Thyroid gland (tissue), 4 donors: ENCODE measurements at regions not wholly inside any gene's neighbourhood (a gene's known extent, or its start where the extent isn't known, plus 50 kb on each side); places are given as distances from the start of the nearest gene placed in this dataset.

Experiments
- DNase-seq, 2 donors: peaks; one replicate each; pipeline ENCODE4 v3.0.0-alpha.2; 2019
- H3K27ac ChIP-seq, 3 donors: fragments of 200-600 bp; sonication (generic); 1 replicate in 2 of 3; 2 replicates in 1 of 3; pipeline ENCODE4 v1.5.1; 2016 to 2019; ENCODE audit warnings: mild to moderate bottlenecking in 1 of 3, moderate library complexity in 1 of 3
- H3K27me3 ChIP-seq: fragments of 200-600 bp; sonication (generic); one replicate; pipeline ENCODE4 v1.5.1; 2019
- H3K36me3 ChIP-seq, 2 donors: fragments of 200-600 bp; sonication (generic); one replicate each; pipeline ENCODE4 v1.5.1; 2016 to 2019
- H3K4me1 ChIP-seq, 2 donors: fragments of 200-600 bp; sonication (generic); one replicate each; pipeline ENCODE4 v1.5.1; 2017 to 2019
- H3K4me3 ChIP-seq, 3 donors: fragments of 200-600 bp; sonication (generic); replicated peaks in 1 of 3; 1 replicate in 2 of 3; 2 replicates in 1 of 3; pipeline ENCODE4 v1.5.1; 2016; ENCODE audit warnings: mild to moderate bottlenecking in 1 of 3
- H3K9me3 ChIP-seq: fragments of 200-600 bp; sonication (generic); one replicate; pipeline ENCODE4 v1.5.1; 2017
- CTCF ChIP-seq, 6 experiments: fragments of 200-600 bp in 3 of 6; fragments of 450-650 bp in 3 of 6; sonication (generic) in 3 of 6; IDR thresholded peaks; one replicate each; pipeline ENCODE4 v1.5.1; 2016 to 2019; ENCODE audit warnings: antibody characterized with exemption in 6 of 6, mild to moderate bottlenecking in 2 of 6, inconsistent platforms in 1 of 6, moderate library complexity in 1 of 6
- POLR2A ChIP-seq, 2 donors: fragments of 450-650 bp; IDR thresholded peaks; one replicate each; pipeline ENCODE4 v1.6.1; 2017; ENCODE audit warnings: antibody characterized with exemption in 2 of 2, mild to moderate bottlenecking in 2 of 2, moderate library complexity in 1 of 2
- WGBS, 2 donors: methylation state at CpG; one replicate each; pipeline ENCODE4 v1.1.5; 2017; 5-methylcytosine and 5-hydroxymethylcytosine counted together
- intact Hi-C: fragments of 100-400 bp; cut with DNase I; formaldehyde crosslinking; loops from one replicate; pipeline ENCODE4 v1.15.1; 2023

GRCh38 chr13:51524829-51525566 is 59.3 kb upstream of the WDFY2 start:
- Histone ChIP-seq H3K36me3 (no peaks in the 10 kb centered on the region), H3K27ac (no peak overlapping the region), H3K9me3 (no peaks in the 10 kb centered on the region), H3K4me3 (no peak overlapping the region), H3K4me1 (peaks cover 0 to 4% of the 10 kb centered on the region in 2 donors), H3K27me3 (no peaks in the 10 kb centered on the region)
- 89 to 91% methylated on average over 5 of the region's 5 CpGs for WGBS, 2 donors
- intact Hi-C loops = no loop called here
- DNase-seq = no peak
- TF ChIP-seq CTCF (IDR thresholded peaks at IDR 0.05) (no peak), POLR2A (IDR thresholded peaks at IDR 0.05) (no peak)

DNA sequence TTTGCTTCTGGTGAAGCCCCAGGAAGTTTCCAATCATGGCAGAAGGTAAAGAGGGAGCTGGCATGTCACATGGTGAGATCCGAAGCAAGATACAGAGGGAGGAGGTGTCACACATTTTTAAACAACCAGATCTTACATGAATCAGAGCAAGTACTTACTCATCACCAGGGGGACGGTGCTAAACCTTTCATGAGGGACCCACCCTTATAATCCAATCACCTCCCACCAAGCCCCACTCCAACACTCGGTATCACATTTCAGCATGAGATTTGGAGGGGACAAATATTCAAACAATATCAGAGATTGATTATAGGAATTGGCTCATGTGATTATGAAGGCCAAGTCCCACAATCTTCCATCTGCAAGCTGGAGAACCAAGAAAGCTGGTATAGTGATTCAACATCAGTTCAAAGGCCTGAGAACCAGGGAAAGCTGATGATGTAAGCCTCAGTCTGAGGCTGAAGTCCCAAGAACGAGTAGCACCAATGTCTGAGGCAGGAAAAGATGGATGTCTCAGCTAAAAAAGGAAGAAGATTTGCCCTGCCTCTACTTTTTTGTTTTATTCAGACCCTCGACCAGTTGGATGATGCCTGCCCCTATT is 58.6 kb upstream of the WDFY2 start:
- intact Hi-C loops = no loop called here

DNA sequence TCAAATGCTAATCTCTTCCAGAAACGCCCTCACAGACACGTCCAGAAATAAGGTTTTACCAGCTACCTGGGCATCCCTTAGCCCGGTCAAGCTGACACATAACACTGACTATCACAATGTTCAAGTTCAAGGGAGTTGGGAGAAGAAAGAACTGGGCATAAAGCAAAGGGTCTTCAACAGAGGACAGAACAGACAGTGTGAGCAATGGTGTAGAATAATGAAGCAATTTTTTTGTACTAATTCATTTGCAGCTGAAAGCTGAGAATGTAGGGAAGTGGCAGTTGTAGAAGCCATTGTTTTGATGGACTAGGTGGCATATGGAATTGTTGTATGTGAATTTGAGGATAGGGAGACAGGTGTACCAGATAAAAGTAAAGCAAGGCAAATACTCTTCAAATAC is 58.1 kb upstream of the WDFY2 start:
- 85 to 86% methylated on average over 3 of the region's 3 CpGs for WGBS, 2 donors
- TF ChIP-seq POLR2A (IDR thresholded peaks at IDR 0.05) (no peak), CTCF (IDR thresholded peaks at IDR 0.05) (no peak)
- Histone ChIP-seq H3K27me3 (no peaks in the 10 kb centered on the region), H3K4me1 (peaks cover 0 to 4% of the 10 kb centered on the region in 2 donors), H3K36me3 (no peaks in the 10 kb centered on the region), H3K27ac (no peak overlapping the region), H3K4me3 (no peak overlapping the region), H3K9me3 (no peaks in the 10 kb centered on the region)
- no peak for DNase-seq
- intact Hi-C loops = no loop called here

More for the DNA sequence above, 58.6 kb upstream of the WDFY2 start:
- H3K4me1 ChIP-seq = peaks cover 0 to 4% of the 10 kb centered on the region in 2 donors
- no peaks in the 10 kb centered on the region for H3K9me3 ChIP-seq
- no peaks in the 10 kb centered on the region for H3K36me3 ChIP-seq
- DNase-seq = no peak
- H3K27me3 ChIP-seq = no peaks in the 10 kb centered on the region
- no peak overlapping the region for H3K27ac ChIP-seq
- TF ChIP-seq CTCF (IDR thresholded peaks at IDR 0.05) = no peak
- no peak overlapping the region for H3K4me3 ChIP-seq
- 78% methylated on average over 5 of the region's 5 CpGs for WGBS, 2 donors

- no peak for DNase-seq
- Histone ChIP-seq H3K27me3 (no peaks in the 10 kb centered on the region), H3K36me3 (no peaks in the 10 kb centered on the region), H3K4me3 (no peak overlapping the region), H3K27ac (no peak overlapping the region), H3K4me1 (no peaks in the 10 kb centered on the region), H3K9me3 (no peaks in the 10 kb centered on the region)
- intact Hi-C loops = no loop called here
- TF ChIP-seq POLR2A (IDR thresholded peaks at IDR 0.05) = no peak
- TF ChIP-seq CTCF (IDR thresholded peaks at IDR 0.05) = no peak
- WGBS, 2 donors = 45 to 63% methylated on average over 2 of the region's 2 CpGs
These were observed 51.5 kb upstream of the WDFY2 start for GRCh38 chr13:51532736-51533197.
